Right cardiac atrium (tissue), 5 donors: ENCODE measurements at regions not wholly inside any gene's neighbourhood (a gene's known extent, or its start where the extent isn't known, plus 50 kb on each side); places are given as distances from the start of the nearest gene placed in this dataset.

Experiments used
- ATAC-seq, 2 donors: fragments of 200-7000 bp; cut with Tn5 transposase; one replicate each; pipeline versions ENCODE4 v1.8.0 to v1.9.1; 2020; ENCODE audit warnings: moderate library complexity in 2 of 2, mild to moderate bottlenecking in 1 of 2
- DNase-seq, 3 donors: peaks; one replicate each; pipeline ENCODE4 v3.0.0-alpha.2; 2020
- H3K27ac ChIP-seq: one replicate; pipeline ENCODE4 v1.5.1; 2013; ENCODE audit warnings: mild to moderate bottlenecking, low read length, control low read depth, moderate library complexity
- H3K27me3 ChIP-seq: one replicate; pipeline ENCODE4 v1.6.1; 2013; ENCODE audit not compliant: control insufficient read depth, insufficient read depth
- H3K4me1 ChIP-seq: one replicate; pipeline ENCODE4 v1.6.1; 2013; ENCODE audit warnings: low read length; ENCODE audit not compliant: control insufficient read depth, insufficient read depth
- H3K4me3 ChIP-seq: one replicate; pipeline ENCODE4 v1.5.1; 2013; ENCODE audit warnings: low read length, control low read depth
- H3K9me3 ChIP-seq: one replicate; pipeline ENCODE4 v1.6.1; 2013; ENCODE audit warnings: low read length; ENCODE audit not compliant: control insufficient read depth
- WGBS: extraction: QIAGEN DNeasy Blood & Tissue Kit; methylation state at CpG from one replicate; pipeline ENCODE4 v1.1.7; 2013; 5-methylcytosine and 5-hydroxymethylcytosine counted together
- intact Hi-C, 4 donors: fragments of 100-400 bp; cut with DNase I; formaldehyde crosslinking; loops; one replicate each; pipeline versions ENCODE4 v1.11.0 to v1.14.0; 2022 to 2023
- donor health status: healthy with polysubstance abuse.
- donor health status: DM: no; HTN: yes; CAD: no.
- donor health status: DM: no; HTN: no; CAD: no.
- donor health status: DM: no; HTN: yes; CAD: no; lungs with severe emphysema.
- donor health status: DM: yes; HTN: yes; CAD: no.

- no peaks in the 10 kb centered on the region for H3K27me3 ChIP-seq
- no peaks in the 10 kb centered on the region for H3K9me3 ChIP-seq
- no peak overlapping the region for H3K4me3 ChIP-seq
- H3K27ac ChIP-seq, result no peak overlapping the region
- ATAC-seq (no peak), DNase-seq (no peak)
- 61% methylated on average over 3 of the region's 3 CpGs for WGBS
- peaks cover 2% of the 10 kb centered on the region for H3K4me1 ChIP-seq
- intact Hi-C loops, result no loop called here
These were observed 69.4 kb upstream of the ACTBL2 start for GRCh38 chr5:57552033-57552432.

GRCh38 chr5:57551251-57551650 lies 68.6 kb upstream of the ACTBL2 start:
- H3K27ac ChIP-seq, result no peak overlapping the region
- no peaks in the 10 kb centered on the region for H3K4me1 ChIP-seq
- DNase-seq, result no peak
- WGBS, result 71% methylated on average over 3 of the region's 3 CpGs
- H3K9me3 ChIP-seq, result no peaks in the 10 kb centered on the region
- no peak for ATAC-seq
- intact Hi-C loops, result no loop called here
- H3K27me3 ChIP-seq, result no peaks in the 10 kb centered on the region
- H3K4me3 ChIP-seq, result no peak overlapping the region

- 69% methylated on average over 6 of the region's 6 CpGs for WGBS
These were observed 67.5 kb upstream of the ACTBL2 start for GRCh38 chr5:57550132-57550531.

GRCh38 chr5:57549566-57549965 lies 67.0 kb upstream of the ACTBL2 start:
- intact Hi-C loops, result no loop called here
- ATAC-seq (no peak), DNase-seq (no peak)
- Histone ChIP-seq H3K27ac (no peak overlapping the region), H3K27me3 (no peaks in the 10 kb centered on the region), H3K9me3 (no peaks in the 10 kb centered on the region), H3K4me1 (no peaks in the 10 kb centered on the region), H3K4me3 (no peak overlapping the region)

More at GRCh38 chr5:57550132-57550531, 67.5 kb upstream of the ACTBL2 start:
- no peaks in the 10 kb centered on the region for H3K9me3 ChIP-seq
- H3K4me3 ChIP-seq, result no peak overlapping the region
- ATAC-seq (no peak), DNase-seq (no peak)
- intact Hi-C loops, result no loop called here
- no peak overlapping the region for H3K27ac ChIP-seq
- H3K27me3 ChIP-seq, result no peaks in the 10 kb centered on the region
- H3K4me1 ChIP-seq, result no peaks in the 10 kb centered on the region

- Histone ChIP-seq H3K4me3 (no peak overlapping the region), H3K27me3 (no peaks in the 10 kb centered on the region), H3K4me1 (no peaks in the 10 kb centered on the region), H3K9me3 (no peaks in the 10 kb centered on the region), H3K27ac (no peak overlapping the region)
- no peak for DNase-seq
- 81% methylated on average over 2 of the region's 2 CpGs for WGBS
- intact Hi-C loops, result no loop called here
- ATAC-seq, result no peak
These were observed 58.2 kb upstream of the ACTBL2 start for GRCh38 chr5:57540823-57541222.

GRCh38 chr5:57539281-57539701 lies 56.7 kb upstream of the ACTBL2 start:
- no peak overlapping the region for H3K27ac ChIP-seq
- intact Hi-C loops, result no loop called here
- no peaks in the 10 kb centered on the region for H3K4me1 ChIP-seq
- no peak overlapping the region for H3K4me3 ChIP-seq
- no peaks in the 10 kb centered on the region for H3K27me3 ChIP-seq
- H3K9me3 ChIP-seq, result no peaks in the 10 kb centered on the region
- 79% methylated on average over 3 of the region's 3 CpGs for WGBS
- ATAC-seq, result no peak
- DNase-seq, result no peak

- intact Hi-C loops, result no loop called here
- Histone ChIP-seq H3K4me3 (no peak overlapping the region), H3K9me3 (no peaks in the 10 kb centered on the region), H3K27ac (no peak overlapping the region), H3K4me1 (no peaks in the 10 kb centered on the region), H3K27me3 (no peaks in the 10 kb centered on the region)
- no peak for ATAC-seq
- 76% methylated on average over 7 of the region's 7 CpGs for WGBS
- DNase-seq, result no peak
These were observed 55.8 kb upstream of the ACTBL2 start for GRCh38 chr5:57538341-57538955.

- no peak for ATAC-seq
- no peak for DNase-seq
- intact Hi-C loops, result no loop called here
- H3K27me3 ChIP-seq, result no peaks in the 10 kb centered on the region
- H3K27ac ChIP-seq, result no peak overlapping the region
- 79% methylated on average over 2 of the region's 2 CpGs for WGBS
- no peaks in the 10 kb centered on the region for H3K9me3 ChIP-seq
- no peak overlapping the region for H3K4me3 ChIP-seq
- no peaks in the 10 kb centered on the region for H3K4me1 ChIP-seq
These were observed 55.2 kb upstream of the ACTBL2 start for GRCh38 chr5:57537811-57538210.

GRCh38 chr5:57532513-57533497 lies 50.2 kb upstream of the ACTBL2 start:
- ATAC-seq, result no peak
- Histone ChIP-seq H3K4me1 (peaks cover 3% of the 10 kb centered on the region), H3K9me3 (no peaks in the 10 kb centered on the region), H3K27ac (no peak overlapping the region), H3K4me3 (no peak overlapping the region), H3K27me3 (no peaks in the 10 kb centered on the region)
- WGBS, result 74% methylated on average over 4 of the region's 4 CpGs
- intact Hi-C loops, result no loop called here
- DNase-seq, result no peak
